GM21447 (cell line): ENCODE measurements at regions not wholly inside any gene's neighbourhood (a gene's known extent, or its start where the extent isn't known, plus 50 kb on each side); places are given as distances from the start of the nearest gene placed in this dataset.
A peak's percentile ranks its signal among the peaks of the same experiment; 100 is the strongest.
"Not testable (repeated sequence)": the region's sequence is repeated elsewhere in the genome, so short reads cannot be mapped to it uniquely, and the experiment has no call there.

Experiments
- ATAC-seq: cut with Tn5 transposase; IDR thresholded peaks from one replicate; pipeline ENCODE4 v1.9.1; 2021; ENCODE audit not compliant: unreplicated experiment

DNA sequence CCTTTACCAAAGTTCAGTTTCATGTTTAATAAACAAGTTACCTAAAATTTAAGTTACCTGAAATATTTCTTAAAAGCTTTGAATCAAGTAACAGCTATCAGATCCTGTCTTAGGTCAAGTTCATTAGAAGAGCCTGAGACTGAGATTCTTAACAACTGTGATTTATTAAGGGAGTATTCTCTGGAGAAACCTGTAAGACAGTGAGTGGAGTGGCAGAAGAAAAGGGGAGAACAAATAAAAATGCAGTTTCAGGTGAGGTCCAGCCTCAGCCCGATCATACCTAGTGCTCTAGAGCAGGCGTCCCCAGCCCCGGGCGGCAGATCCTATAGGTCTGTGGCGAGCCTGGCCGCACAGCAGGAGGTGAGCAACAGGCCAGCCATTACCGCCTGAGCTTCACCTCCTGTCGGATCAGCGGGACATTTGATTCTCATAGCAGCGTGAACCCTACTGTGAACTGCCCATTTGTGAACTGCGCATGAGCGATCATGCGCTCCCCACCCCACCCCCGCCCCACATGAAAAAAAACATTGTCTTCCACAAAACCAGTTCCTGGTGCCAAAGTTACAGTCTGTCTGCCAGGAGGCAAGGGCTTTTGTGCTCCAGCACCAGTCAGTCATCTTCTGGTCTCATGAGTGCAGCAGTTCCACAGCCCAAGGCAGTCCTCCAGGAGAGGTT, 59.2 kb upstream of the ADGRB3 start:
- ATAC-seq: no peak

- ATAC-seq: no peak
These were observed 62.1 kb upstream of the ADGRB3 start for GRCh38 chr6:68572975-68573374.

DNA sequence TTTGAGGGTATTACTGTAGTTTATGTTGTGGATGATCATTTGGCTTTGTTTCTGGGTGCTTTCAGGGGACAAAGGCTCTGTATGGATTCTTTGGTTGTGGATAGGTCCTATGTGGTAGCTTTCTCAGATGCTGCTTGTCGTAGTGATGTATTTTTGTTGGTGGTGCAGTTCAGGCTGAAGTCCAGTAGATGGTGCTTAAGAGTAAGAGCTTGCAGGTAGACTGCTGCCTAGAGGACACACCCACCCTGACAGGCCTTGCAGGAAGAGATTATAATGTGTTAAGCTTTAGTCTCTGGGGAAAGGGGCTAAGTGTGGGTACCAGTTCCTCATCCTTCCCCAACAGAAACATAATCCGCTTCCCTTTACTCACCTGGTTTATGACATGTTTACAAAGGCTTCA, 62.6 kb upstream of the ADGRB3 start:
- ATAC-seq: peak; percentile 83

DNA sequence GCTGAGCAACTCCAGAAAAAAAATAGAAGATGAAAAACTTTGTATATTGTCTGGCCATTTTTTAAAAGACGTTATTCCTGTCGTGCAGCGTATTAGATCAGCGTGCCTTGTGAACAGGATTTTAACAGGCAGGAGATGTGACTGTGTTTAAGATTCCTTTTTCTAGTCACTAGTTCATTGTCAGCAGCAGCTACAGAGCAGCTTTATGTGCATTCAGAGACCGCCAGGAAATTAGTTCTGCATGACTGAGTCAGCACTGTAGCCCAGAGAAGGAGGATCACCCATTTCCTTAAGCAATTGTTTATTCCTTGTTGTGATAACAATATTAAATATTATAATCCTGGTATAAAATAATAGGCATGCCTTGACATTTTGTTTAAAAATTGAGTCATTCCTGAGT, 75.4 kb upstream of the ADGRB3 start:
- ATAC-seq: no peak

GRCh38 chr6:68559070-68559469, 76.0 kb upstream of the ADGRB3 start:
- no peak for ATAC-seq

DNA sequence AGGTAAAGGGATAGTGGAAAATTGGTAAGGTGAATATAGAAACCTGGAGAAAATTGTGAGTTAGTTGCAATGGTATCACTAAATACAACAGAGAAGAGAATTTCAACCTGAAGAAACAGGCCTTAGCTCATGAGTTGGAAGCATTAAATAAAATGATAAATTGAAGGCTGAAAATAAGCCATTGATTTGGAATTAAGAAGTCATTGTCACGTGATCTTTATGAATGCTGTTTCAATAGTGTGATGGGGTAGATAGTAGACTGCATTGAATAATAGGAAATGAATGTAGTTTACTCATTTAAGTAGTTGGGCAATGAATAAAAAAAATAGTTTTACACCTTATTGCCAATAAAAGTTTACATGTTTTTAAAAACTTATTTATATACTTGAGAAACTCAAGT, 88.5 kb upstream of the ADGRB3 start:
- no peak for ATAC-seq

DNA sequence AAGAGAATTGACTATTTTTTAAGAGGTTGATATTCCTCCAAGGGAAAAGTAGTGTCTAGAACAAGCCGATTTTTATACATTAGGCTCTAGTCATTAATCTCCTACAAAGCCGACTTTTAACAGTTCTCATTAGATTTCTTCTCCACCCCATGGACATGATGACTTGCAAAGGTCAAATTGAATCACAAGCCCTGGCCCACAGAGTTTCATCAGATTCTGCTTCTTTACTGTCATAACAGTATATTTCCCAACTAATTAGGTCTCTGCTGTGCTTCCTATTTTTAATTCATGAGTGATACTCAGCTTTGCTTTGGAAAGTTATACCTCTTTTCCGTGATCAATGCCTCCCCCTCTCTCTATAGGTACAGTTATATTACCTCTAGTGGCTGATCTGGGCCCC, 90.6 kb upstream of the ADGRB3 start:
- ATAC-seq: no peak

GRCh38 chr6:68533339-68533795, 101.7 kb upstream of the ADGRB3 start:
- no peak for ATAC-seq

DNA sequence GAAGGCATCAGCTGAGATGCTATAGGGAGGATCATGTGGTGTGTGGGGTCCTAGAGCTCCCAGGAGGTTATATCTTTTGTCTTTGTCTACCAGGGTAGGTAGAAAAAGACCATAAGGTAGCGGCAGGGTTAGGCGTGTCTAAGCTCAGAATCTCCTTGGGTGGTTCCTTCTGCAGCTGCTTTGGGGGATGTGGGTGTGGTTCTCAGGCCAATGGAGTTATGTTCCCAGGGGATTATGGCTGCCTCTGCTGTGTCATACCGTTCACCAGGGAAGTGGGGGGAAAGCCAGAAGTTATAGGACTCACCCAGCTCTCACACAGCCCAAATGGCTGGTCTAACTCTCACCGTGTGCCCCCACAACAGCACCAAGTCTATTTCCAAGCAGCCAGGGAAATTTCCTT, 107.4 kb upstream of the ADGRB3 start:
- no peak for ATAC-seq

GRCh38 chr6:68506911-68507310, 128.2 kb upstream of the ADGRB3 start:
- ATAC-seq: no peak

DNA sequence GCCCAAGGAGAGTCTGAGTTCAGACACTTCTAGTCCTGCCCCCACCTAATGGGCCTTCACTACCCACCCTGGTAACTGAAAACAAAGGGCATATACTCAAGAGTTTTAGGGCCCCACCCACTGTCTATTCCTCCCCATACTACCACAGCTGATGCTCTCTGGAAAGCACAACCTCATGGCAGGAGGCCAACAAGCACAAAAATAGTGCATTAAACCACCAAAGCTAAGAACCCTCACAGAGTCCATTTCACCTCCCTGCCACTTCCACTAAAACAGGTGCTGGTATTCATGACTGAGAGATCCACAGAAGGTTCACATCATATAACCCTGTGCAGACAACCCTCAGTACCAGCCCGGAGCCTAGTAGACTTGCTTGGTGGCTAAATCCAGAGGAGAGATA, 132.1 kb upstream of the ADGRB3 start:
- no peak for ATAC-seq

GRCh38 chr6:68497927-68498326, 137.2 kb upstream of the ADGRB3 start:
- no peak for ATAC-seq

DNA sequence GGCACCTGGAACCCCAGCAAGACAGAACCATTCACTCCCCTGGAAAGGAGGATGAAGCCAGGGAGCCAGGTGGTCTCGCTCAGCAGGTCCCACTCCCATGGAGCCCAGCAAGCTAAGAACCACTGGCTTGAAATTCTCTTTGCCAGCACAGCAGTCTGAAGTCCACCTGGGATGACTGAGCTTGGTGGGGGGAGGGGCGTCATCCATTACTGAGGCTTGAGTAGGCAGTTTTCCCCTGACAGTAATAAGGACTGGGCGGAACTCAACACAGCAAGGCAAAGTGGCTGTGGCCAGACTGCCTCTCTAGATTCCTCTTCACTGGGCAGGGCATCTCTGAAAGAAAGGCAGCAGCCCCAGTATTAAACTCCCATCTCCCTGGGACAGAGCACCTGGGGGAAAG, 140.2 kb upstream of the ADGRB3 start:
- not testable (repeated sequence) for ATAC-seq

DNA sequence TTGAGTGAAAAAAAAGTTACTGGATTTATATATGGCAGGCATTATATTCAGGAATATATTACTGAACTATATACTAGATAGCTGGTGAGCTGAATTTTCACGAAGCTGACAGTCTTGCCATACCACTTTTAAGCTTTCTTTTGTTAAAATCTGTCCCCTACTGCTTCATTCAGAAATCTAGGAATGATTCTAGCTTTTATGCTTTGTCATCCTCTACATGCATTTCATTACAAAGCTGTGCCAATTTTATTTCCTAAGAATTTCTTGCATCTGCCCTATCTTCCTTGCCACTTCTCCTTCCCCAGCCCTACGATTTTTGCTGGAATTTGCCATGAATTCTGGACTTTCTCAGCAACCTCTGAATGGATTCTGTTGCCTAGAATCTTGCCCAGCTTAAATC, 158.5 kb upstream of the ADGRB3 start:
- ATAC-seq: no peak

GRCh38 chr6:68473433-68474210, 161.5 kb upstream of the ADGRB3 start:
- no peak for ATAC-seq

GRCh38 chr6:68468244-68468884, 166.7 kb upstream of the ADGRB3 start:
- ATAC-seq: no peak

DNA sequence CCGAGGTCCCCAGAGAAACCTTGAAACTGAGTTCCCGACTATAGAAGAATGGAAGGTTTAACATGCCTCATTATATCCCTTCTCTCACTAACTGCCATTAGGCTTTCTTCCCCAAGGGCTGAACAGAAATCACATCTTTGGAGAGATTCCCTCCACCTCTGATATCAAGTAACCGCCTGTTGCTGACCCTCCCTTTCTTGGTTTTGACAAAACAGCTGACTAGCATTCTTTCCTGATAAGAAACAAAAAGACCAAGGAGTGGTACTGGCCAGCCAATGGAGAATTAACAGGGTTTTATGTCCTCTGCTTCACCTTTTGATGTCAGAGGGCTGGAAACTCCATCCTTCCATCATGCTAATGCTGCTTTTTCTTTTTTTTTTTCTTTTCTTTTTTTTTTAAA, 176.6 kb upstream of the ADGRB3 start:
- no peak for ATAC-seq

- ATAC-seq: no peak
These were observed 188.0 kb upstream of the ADGRB3 start for GRCh38 chr6:68447112-68447511.

DNA sequence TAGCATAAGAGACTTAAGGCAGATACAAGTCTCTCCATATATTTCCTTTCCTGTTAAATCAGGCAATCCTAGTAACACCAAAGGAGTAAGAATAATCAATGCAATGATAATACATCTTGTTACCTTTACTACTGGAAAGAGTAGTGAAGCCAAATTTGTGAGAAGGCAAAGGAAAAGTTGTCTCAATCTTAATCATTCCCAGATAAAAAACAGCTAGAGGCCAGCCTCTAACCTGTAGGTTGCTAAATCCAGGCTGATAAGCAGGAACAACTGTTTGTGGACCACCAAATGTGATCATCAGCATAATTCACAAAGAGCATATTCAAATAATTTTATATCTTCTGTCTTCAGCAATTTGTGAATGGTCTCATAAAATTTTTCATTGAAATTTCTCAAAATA, 189.2 kb upstream of the ADGRB3 start:
- no peak for ATAC-seq

GRCh38 chr6:68443704-68444103, 191.4 kb upstream of the ADGRB3 start:
- no peak for ATAC-seq

GRCh38 chr6:68427630-68428029, 207.5 kb upstream of the ADGRB3 start:
- ATAC-seq: no peak

DNA sequence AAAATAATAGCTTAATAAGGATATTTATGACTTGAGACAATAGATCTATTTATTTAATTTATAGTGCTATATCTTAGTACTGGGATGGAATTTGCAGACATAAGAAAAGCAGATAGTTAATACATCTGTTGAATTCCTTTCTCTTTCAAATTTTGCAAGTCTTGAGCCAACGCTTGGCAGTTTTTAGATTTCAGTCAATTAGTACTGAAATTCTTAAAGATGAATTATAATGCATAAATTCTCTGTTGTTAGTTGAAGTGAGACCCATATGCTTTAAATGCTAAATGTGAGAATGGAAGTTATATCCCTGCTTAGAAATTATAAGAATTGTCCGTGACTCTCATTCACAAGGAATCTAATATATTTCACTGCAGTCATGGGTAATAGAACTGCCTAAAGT, 225.1 kb upstream of the ADGRB3 start:
- no peak for ATAC-seq
